ENCODE measurements at regions not wholly inside any gene's neighbourhood (a gene's known extent, or its start where the extent isn't known, plus 50 kb on each side); places are given as distances from the start of the nearest gene placed in this dataset.
"Not testable (repeated sequence)": the region's sequence is repeated elsewhere in the genome, so short reads cannot be mapped to it uniquely, and the experiment has no call there.

DNA sequence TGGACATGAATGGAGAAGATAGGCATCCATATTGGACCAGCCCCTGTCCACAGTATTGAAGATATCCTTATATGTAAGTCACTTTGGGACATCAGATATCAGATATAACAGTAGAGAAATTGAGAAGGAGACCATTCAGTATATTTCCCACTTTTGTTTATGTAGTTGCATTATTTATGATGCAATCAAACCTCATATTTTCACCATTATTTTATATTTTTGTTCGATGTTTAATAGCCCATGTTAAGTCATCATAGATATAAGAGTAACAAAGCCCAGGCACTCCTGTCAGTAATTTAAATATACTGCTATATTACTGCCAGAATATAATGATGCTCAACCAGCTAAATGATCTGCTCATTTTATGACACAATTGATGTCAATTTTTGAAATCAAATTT lies 744.5 kb upstream of the EPHA7 start:
- no peak for DNase-seq
- H3K4me1 ChIP-seq (ENCODE audit: control extremely low read depth in 1 of 4, control insufficient read depth in 4 of 4, insufficient read depth in 4 of 4, low read length in 3 of 4): no peaks in the 10 kb centered on the region
- no CpG with 5 or more reads among the region's 1 CpG for WGBS (ENCODE audit: insufficient coverage)

DNA sequence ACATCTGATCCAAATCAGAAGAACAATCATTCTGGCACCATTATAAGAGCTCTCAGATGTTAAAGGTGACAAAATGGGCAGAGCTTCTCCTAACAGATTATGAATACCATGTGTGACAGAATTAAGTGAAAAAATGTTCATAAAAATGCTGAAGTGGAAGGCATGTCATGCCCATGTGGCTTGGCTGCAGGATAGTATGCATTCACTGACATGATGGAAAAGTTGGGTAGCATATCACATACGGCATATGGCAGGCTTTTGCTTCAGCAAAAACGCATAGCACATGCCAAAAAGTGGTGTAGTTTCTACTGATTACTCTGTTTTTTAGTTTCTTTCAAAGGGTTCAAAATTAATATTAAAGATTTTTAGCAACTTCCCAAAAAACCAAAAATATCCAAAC lies 731.5 kb upstream of the EPHA7 start:
- POLR2A ChIA-PET: no interaction called here
- Histone ChIP-seq H3K27ac (ENCODE audit: insufficient read depth in 1 of 2, low read depth in 1 of 2, low read length in 2 of 2, poor library complexity in 1 of 2, severe bottlenecking in 2 of 2) (no peak overlapping the region), H3K36me3 (ENCODE audit: control insufficient read depth in 4 of 4, insufficient read depth in 4 of 4, low read length in 3 of 4) (no peaks in the 10 kb centered on the region), H3K9me3 (ENCODE audit: control extremely low read depth in 1 of 5, control insufficient read depth in 4 of 5, insufficient read depth in 2 of 5, low read depth in 1 of 5, low read length in 4 of 5) (peaks cover 0 to 1% (median 0%) of the 10 kb centered on the region in 5 experiments), H3K4me3 (ENCODE audit: control insufficient read depth in 1 of 7, extremely low read depth in 1 of 7, insufficient read depth in 4 of 7, low read depth in 2 of 7, low read length in 6 of 7) (no peak overlapping the region), H3K27me3 (replicated peaks in 2 of 5; ENCODE audit: control insufficient read depth in 4 of 5, insufficient read depth in 5 of 5, low read length in 4 of 5) (no peaks in the 10 kb centered on the region), H3K4me1 (ENCODE audit: control extremely low read depth in 1 of 4, control insufficient read depth in 4 of 4, insufficient read depth in 4 of 4, low read length in 3 of 4) (no peaks in the 10 kb centered on the region)
- 100% methylated on average over 2 of the region's 2 CpGs for WGBS (ENCODE audit: insufficient coverage)
- CTCF ChIA-PET: no interaction called here
- no peak for DNase-seq

More for the DNA sequence above, 744.5 kb upstream of the EPHA7 start:
- no peak overlapping the region for H3K4me3 ChIP-seq (ENCODE audit: control insufficient read depth in 1 of 7, extremely low read depth in 1 of 7, insufficient read depth in 4 of 7, low read depth in 2 of 7, low read length in 6 of 7)
- ChIA-PET POLR2A (no interaction called here), CTCF (no interaction called here)
- H3K27me3 ChIP-seq (replicated peaks in 2 of 5; ENCODE audit: control insufficient read depth in 4 of 5, insufficient read depth in 5 of 5, low read length in 4 of 5): no peaks in the 10 kb centered on the region
- H3K27ac ChIP-seq (ENCODE audit: insufficient read depth in 1 of 2, low read depth in 1 of 2, low read length in 2 of 2, poor library complexity in 1 of 2, severe bottlenecking in 2 of 2): no peak overlapping the region
- no peaks in the 10 kb centered on the region for H3K9me3 ChIP-seq (ENCODE audit: control extremely low read depth in 1 of 5, control insufficient read depth in 4 of 5, insufficient read depth in 2 of 5, low read depth in 1 of 5, low read length in 4 of 5)
- no peaks in the 10 kb centered on the region for H3K36me3 ChIP-seq (ENCODE audit: control insufficient read depth in 4 of 4, insufficient read depth in 4 of 4, low read length in 3 of 4)

- Histone ChIP-seq H3K36me3 (ENCODE audit: control insufficient read depth in 4 of 4, insufficient read depth in 4 of 4, low read length in 3 of 4) (no peaks in the 10 kb centered on the region), H3K4me3 (ENCODE audit: control insufficient read depth in 1 of 7, extremely low read depth in 1 of 7, insufficient read depth in 4 of 7, low read depth in 2 of 7, low read length in 6 of 7) (no peak overlapping the region), H3K27me3 (replicated peaks in 2 of 5; ENCODE audit: control insufficient read depth in 4 of 5, insufficient read depth in 5 of 5, low read length in 4 of 5) (no peaks in the 10 kb centered on the region), H3K9me3 (ENCODE audit: control extremely low read depth in 1 of 5, control insufficient read depth in 4 of 5, insufficient read depth in 2 of 5, low read depth in 1 of 5, low read length in 4 of 5) (peaks cover 0 to 3% (median 0%) of the 10 kb centered on the region in 5 experiments), H3K4me1 (ENCODE audit: control extremely low read depth in 1 of 4, control insufficient read depth in 4 of 4, insufficient read depth in 4 of 4, low read length in 3 of 4) (no peaks in the 10 kb centered on the region), H3K27ac (ENCODE audit: insufficient read depth in 1 of 2, low read depth in 1 of 2, low read length in 2 of 2, poor library complexity in 1 of 2, severe bottlenecking in 2 of 2) (no peak overlapping the region)
- POLR2A ChIA-PET: no interaction called here
- DNase-seq: no peak
- CTCF ChIA-PET: no interaction called here
Measured at GRCh38 chr6:94144807-94145206, 725.4 kb upstream of the EPHA7 start.

- H3K4me3 ChIP-seq (ENCODE audit: control insufficient read depth in 1 of 7, extremely low read depth in 1 of 7, insufficient read depth in 4 of 7, low read depth in 2 of 7, low read length in 6 of 7); H3K27me3 ChIP-seq (replicated peaks in 2 of 5; ENCODE audit: control insufficient read depth in 4 of 5, insufficient read depth in 5 of 5, low read length in 4 of 5); H3K4me1 ChIP-seq (ENCODE audit: control extremely low read depth in 1 of 4, control insufficient read depth in 4 of 4, insufficient read depth in 4 of 4, low read length in 3 of 4); H3K9me3 ChIP-seq (ENCODE audit: control extremely low read depth in 1 of 5, control insufficient read depth in 4 of 5, insufficient read depth in 2 of 5, low read depth in 1 of 5, low read length in 4 of 5); H3K27ac ChIP-seq (ENCODE audit: insufficient read depth in 1 of 2, low read depth in 1 of 2, low read length in 2 of 2, poor library complexity in 1 of 2, severe bottlenecking in 2 of 2); DNase-seq; POLR2A ChIA-PET; H3K36me3 ChIP-seq (ENCODE audit: control insufficient read depth in 4 of 4, insufficient read depth in 4 of 4, low read length in 3 of 4): not testable (repeated sequence)
- CTCF ChIA-PET: interaction anchor here (0.6 kb wide), 1 partner anchor 10 kb away, joined by 3 read pairs; no protein-coding TSS in a partner anchor
- 100% methylated on average over 7 of the region's 11 CpGs for WGBS (ENCODE audit: insufficient coverage)
Measured at GRCh38 chr6:94137178-94137577, 717.8 kb upstream of the EPHA7 start.

- Histone ChIP-seq H3K27me3 (replicated peaks in 2 of 5; ENCODE audit: control insufficient read depth in 4 of 5, insufficient read depth in 5 of 5, low read length in 4 of 5) (no peaks in the 10 kb centered on the region), H3K9me3 (ENCODE audit: control extremely low read depth in 1 of 5, control insufficient read depth in 4 of 5, insufficient read depth in 2 of 5, low read depth in 1 of 5, low read length in 4 of 5) (no peaks in the 10 kb centered on the region), H3K27ac (ENCODE audit: insufficient read depth in 1 of 2, low read depth in 1 of 2, low read length in 2 of 2, poor library complexity in 1 of 2, severe bottlenecking in 2 of 2) (no peak overlapping the region), H3K4me1 (ENCODE audit: control extremely low read depth in 1 of 4, control insufficient read depth in 4 of 4, insufficient read depth in 4 of 4, low read length in 3 of 4) (no peaks in the 10 kb centered on the region), H3K36me3 (ENCODE audit: control insufficient read depth in 4 of 4, insufficient read depth in 4 of 4, low read length in 3 of 4) (no peaks in the 10 kb centered on the region), H3K4me3 (ENCODE audit: control insufficient read depth in 1 of 7, extremely low read depth in 1 of 7, insufficient read depth in 4 of 7, low read depth in 2 of 7, low read length in 6 of 7) (no peak overlapping the region)
- POLR2A ChIA-PET: no interaction called here
- DNase-seq: no peak
- 54% methylated on average over 2 of the region's 2 CpGs for WGBS (ENCODE audit: insufficient coverage)
- CTCF ChIA-PET: no interaction called here
Measured at GRCh38 chr6:94133106-94133505, 713.7 kb upstream of the EPHA7 start.

GRCh38 chr6:94131271-94131670 lies 711.9 kb upstream of the EPHA7 start:
- H3K4me3 ChIP-seq (ENCODE audit: control insufficient read depth in 1 of 7, extremely low read depth in 1 of 7, insufficient read depth in 4 of 7, low read depth in 2 of 7, low read length in 6 of 7): no peak overlapping the region
- CTCF ChIA-PET: no interaction called here
- no CpG with 5 or more reads among the region's 2 CpGs for WGBS (ENCODE audit: insufficient coverage)
- no peaks in the 10 kb centered on the region for H3K4me1 ChIP-seq (ENCODE audit: control extremely low read depth in 1 of 4, control insufficient read depth in 4 of 4, insufficient read depth in 4 of 4, low read length in 3 of 4)
- no peak for DNase-seq
- H3K27me3 ChIP-seq (replicated peaks in 2 of 5; ENCODE audit: control insufficient read depth in 4 of 5, insufficient read depth in 5 of 5, low read length in 4 of 5): no peaks in the 10 kb centered on the region
- H3K9me3 ChIP-seq (ENCODE audit: control extremely low read depth in 1 of 5, control insufficient read depth in 4 of 5, insufficient read depth in 2 of 5, low read depth in 1 of 5, low read length in 4 of 5): no peaks in the 10 kb centered on the region
- H3K27ac ChIP-seq (ENCODE audit: insufficient read depth in 1 of 2, low read depth in 1 of 2, low read length in 2 of 2, poor library complexity in 1 of 2, severe bottlenecking in 2 of 2): no peak overlapping the region
- POLR2A ChIA-PET: no interaction called here
- H3K36me3 ChIP-seq (ENCODE audit: control insufficient read depth in 4 of 4, insufficient read depth in 4 of 4, low read length in 3 of 4): no peaks in the 10 kb centered on the region

DNA sequence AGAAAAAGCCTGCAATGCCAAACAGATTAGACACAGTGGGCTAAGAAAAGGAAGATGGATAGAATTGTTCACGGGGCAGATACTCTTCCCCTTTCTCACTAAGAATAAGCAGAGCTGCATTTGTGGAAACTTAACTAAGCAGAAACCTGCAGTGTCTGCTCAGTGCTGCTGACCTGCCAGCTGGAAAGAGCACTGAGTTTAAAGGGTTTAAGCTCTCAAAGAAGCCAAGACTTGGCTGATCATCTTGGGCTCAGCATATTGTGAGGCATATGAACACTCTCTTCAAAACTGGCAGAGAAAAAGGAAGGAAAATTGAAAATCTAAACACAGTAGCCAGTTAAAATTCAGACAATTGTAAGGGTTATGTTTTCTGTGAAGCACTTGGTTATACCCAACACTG lies 711.1 kb upstream of the EPHA7 start:
- POLR2A ChIA-PET: no interaction called here
- CTCF ChIA-PET: no interaction called here
- WGBS (ENCODE audit: insufficient coverage): 20% methylated on average over 1 of the region's 1 CpG
- H3K27ac ChIP-seq (ENCODE audit: insufficient read depth in 1 of 2, low read depth in 1 of 2, low read length in 2 of 2, poor library complexity in 1 of 2, severe bottlenecking in 2 of 2): no peak overlapping the region
- no peaks in the 10 kb centered on the region for H3K9me3 ChIP-seq (ENCODE audit: control extremely low read depth in 1 of 5, control insufficient read depth in 4 of 5, insufficient read depth in 2 of 5, low read depth in 1 of 5, low read length in 4 of 5)
- H3K27me3 ChIP-seq (replicated peaks in 2 of 5; ENCODE audit: control insufficient read depth in 4 of 5, insufficient read depth in 5 of 5, low read length in 4 of 5): no peaks in the 10 kb centered on the region
- no peak for DNase-seq
- no peaks in the 10 kb centered on the region for H3K4me1 ChIP-seq (ENCODE audit: control extremely low read depth in 1 of 4, control insufficient read depth in 4 of 4, insufficient read depth in 4 of 4, low read length in 3 of 4)
- no peak overlapping the region for H3K4me3 ChIP-seq (ENCODE audit: control insufficient read depth in 1 of 7, extremely low read depth in 1 of 7, insufficient read depth in 4 of 7, low read depth in 2 of 7, low read length in 6 of 7)
- no peaks in the 10 kb centered on the region for H3K36me3 ChIP-seq (ENCODE audit: control insufficient read depth in 4 of 4, insufficient read depth in 4 of 4, low read length in 3 of 4)

DNA sequence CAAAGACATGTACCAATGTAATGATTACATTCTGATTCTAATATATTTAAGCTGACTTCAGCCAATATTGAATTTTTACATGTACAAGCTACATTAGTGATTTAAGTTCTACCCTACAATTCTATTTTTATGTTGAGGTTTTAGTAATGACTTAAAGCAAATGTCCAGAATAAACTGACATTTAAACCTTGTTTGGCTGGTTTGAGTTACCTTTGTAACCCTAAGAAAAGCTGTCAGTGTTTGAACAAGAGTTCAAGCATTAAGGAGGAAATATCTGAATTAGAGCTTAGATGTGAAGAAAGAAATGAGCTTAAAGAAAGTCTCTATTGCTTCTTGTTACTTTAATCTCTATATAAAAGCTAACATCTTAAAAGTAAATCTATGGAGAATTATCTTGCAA lies 710.6 kb upstream of the EPHA7 start:
- CTCF ChIA-PET: no interaction called here
- DNase-seq: no peak
- Histone ChIP-seq H3K27me3 (replicated peaks in 2 of 5; ENCODE audit: control insufficient read depth in 4 of 5, insufficient read depth in 5 of 5, low read length in 4 of 5) (no peaks in the 10 kb centered on the region), H3K4me1 (ENCODE audit: control extremely low read depth in 1 of 4, control insufficient read depth in 4 of 4, insufficient read depth in 4 of 4, low read length in 3 of 4) (no peaks in the 10 kb centered on the region), H3K36me3 (ENCODE audit: control insufficient read depth in 4 of 4, insufficient read depth in 4 of 4, low read length in 3 of 4) (no peaks in the 10 kb centered on the region), H3K9me3 (ENCODE audit: control extremely low read depth in 1 of 5, control insufficient read depth in 4 of 5, insufficient read depth in 2 of 5, low read depth in 1 of 5, low read length in 4 of 5) (no peaks in the 10 kb centered on the region), H3K27ac (ENCODE audit: insufficient read depth in 1 of 2, low read depth in 1 of 2, low read length in 2 of 2, poor library complexity in 1 of 2, severe bottlenecking in 2 of 2) (no peak overlapping the region), H3K4me3 (ENCODE audit: control insufficient read depth in 1 of 7, extremely low read depth in 1 of 7, insufficient read depth in 4 of 7, low read depth in 2 of 7, low read length in 6 of 7) (no peak overlapping the region)
- POLR2A ChIA-PET: no interaction called here

Data from common myeloid progenitor, CD34-positive (primary cell).